ENCODE measurements at regions not wholly inside any gene's neighbourhood (a gene's known extent, or its start where the extent isn't known, plus 50 kb on each side); places are given as distances from the start of the nearest gene placed in this dataset.

DNA sequence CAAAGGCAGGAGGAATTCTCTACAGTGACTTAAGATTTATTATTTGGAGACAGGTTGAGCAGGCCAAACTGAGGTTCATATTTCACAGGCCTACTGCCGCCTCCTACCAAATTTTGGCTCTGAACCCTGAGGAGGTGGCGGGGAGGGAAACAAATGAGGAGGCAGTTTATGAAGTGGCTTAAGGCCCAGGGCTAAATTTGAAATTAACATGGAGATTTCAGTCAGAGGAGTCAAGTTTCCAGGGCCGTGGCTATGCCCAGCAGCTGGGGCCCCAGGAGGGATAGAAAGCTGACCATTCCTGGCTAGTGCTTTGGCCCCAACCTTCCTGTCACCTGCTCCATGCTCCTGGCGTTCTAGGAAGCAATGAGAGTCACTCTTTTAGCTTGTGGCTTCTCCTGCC, 73.4 kb upstream of the ARHGAP36 start:
- TF ChIP-seq POLR2A (IDR thresholded peaks at IDR 0.05) (no peak), POLR2AphosphoS5 (IDR thresholded peaks at IDR 0.05; ENCODE audit: insufficient read depth in 1 of 2, low read depth in 1 of 2) (no peak)
- TF ChIP-seq, protein P1, sequence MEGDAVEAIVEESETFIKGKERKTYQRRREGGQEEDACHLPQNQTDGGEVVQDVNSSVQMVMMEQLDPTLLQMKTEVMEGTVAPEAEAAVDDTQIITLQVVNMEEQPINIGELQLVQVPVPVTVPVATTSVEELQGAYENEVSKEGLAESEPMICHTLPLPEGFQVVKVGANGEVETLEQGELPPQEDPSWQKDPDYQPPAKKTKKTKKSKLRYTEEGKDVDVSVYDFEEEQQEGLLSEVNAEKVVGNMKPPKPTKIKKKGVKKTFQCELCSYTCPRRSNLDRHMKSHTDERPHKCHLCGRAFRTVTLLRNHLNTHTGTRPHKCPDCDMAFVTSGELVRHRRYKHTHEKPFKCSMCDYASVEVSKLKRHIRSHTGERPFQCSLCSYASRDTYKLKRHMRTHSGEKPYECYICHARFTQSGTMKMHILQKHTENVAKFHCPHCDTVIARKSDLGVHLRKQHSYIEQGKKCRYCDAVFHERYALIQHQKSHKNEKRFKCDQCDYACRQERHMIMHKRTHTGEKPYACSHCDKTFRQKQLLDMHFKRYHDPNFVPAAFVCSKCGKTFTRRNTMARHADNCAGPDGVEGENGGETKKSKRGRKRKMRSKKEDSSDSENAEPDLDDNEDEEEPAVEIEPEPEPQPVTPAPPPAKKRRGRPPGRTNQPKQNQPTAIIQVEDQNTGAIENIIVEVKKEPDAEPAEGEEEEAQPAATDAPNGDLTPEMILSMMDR (IDR thresholded peaks at IDR 0.05), result no peak
